COLO829 (cell line): ENCODE measurements at regions not wholly inside any gene's neighbourhood (a gene's known extent, or its start where the extent isn't known, plus 50 kb on each side); places are given as distances from the start of the nearest gene placed in this dataset.
"Not testable (repeated sequence)": the region's sequence is repeated elsewhere in the genome, so short reads cannot be mapped to it uniquely, and the experiment has no call there.

ENCODE experiments used
- DNase-seq: peaks from one replicate; pipeline ENCODE4 v3.0.0; 2012; ENCODE audit warnings: low spot score

DNA sequence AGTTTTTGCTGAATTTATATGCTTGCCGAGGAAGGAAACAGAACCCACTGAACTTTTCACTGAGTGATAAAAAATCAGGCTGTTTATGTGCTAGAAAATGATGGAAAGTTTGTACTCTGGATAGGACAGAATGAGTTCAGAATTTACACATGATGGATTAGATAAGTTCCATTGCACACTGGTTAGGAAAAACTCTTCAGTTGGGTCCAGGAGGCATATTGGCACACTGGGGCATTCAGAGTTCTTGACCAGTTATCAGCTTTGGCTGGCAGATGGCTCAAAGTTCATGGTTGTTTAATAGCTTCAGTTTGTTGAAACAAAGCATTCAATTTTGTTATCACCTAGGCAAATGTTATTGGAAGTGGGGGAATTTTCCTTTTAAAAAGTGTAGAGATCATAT lies 613.3 kb upstream of the SYNCRIP start:
- DNase-seq, result no peak

DNA sequence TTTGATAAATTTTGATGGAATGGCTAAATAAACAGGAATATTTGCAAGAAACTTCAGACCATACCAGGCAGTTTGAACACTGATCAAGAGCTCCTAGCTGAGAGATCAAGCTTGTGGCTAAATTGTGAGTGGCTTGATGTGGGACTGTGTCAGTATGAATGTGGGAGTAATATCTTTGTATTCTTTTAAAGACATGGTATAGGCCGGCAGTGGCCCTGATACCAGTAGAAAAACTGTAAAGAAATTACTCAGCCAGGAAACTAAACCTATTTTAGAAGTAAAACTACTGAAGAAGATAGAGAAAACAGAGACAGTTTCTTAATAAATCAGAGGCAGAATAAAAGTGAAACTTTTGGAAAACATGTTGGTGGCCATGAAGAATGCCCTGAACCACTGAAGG lies 608.4 kb upstream of the SYNCRIP start:
- no peak for DNase-seq

DNA sequence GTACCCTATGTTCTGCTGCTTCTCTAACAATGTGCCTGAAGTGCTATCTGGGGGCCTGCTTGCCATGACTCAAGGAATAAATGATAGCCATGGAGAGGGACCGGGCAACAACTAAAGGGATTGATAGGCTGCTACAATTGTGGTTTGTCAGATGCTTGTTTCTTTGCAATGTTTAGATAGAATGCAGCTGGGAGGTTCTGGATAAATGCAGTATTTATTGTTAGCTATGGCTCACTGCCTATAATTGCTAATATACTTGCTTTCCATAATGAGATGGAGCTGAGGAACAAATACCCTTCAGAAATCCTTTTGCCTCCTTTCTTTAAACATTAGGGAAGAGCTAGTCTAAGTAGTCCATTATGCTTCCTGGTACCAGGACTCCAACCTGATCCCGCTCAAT lies 575.2 kb upstream of the SYNCRIP start:
- no peak for DNase-seq

DNA sequence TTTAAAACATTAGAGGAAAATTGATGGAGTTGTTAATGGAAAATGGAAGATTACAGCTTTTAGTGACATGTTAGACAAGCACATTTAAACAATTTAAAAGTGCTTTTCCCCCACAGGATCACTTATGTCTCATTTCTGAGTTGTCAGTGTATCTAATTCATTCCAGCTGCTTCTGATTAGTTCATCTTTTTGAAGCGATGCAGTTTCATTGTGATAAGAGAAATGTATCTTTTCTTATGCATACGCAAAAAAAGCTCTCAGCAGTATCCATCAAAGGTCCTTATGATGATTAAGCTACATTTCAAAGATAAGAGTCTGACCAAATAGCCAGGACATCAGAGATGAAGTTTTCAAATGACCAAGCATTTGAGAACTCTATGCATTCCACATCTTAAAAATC lies 572.6 kb upstream of the SYNCRIP start:
- no peak for DNase-seq

DNA sequence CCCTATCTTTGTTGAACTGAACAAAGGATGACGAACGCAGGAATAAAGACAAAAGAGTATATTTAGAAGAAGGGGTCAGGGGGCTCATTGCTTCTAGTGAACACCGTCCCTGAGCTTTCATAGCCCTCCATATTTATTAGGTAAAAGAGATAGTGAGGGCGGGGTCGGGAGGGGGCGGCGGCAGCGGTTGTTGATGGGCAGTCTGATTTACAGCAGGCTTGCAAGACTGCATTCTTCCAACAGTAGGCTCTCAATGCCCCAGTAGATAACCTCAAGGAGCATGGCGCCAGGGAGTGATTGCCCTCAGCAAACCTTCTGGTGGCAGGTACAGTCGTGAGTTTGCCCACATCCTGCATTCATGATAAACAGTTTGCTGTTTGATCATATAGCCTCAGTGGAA lies 563.3 kb upstream of the SYNCRIP start:
- DNase-seq, result no peak

DNA sequence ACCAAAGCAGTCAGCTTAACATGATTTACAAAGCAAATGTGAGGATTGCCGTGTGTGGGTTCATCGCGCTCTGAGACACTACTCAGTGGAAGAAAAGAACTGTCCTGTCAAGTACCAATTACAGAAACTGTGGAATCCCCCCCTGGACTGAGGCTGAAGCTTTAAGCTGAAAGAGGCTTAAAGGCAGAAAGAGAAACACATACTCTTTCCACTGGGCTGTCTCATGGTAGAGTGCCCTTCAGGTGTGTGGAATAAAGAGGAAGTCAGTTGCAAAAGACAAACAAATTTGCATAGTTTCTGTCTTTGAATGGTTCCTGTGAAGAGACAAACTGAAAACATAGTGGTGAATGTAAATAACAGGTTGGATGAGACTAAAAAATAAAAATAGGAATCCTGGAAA lies 560.4 kb upstream of the SYNCRIP start:
- DNase-seq, result no peak

DNA sequence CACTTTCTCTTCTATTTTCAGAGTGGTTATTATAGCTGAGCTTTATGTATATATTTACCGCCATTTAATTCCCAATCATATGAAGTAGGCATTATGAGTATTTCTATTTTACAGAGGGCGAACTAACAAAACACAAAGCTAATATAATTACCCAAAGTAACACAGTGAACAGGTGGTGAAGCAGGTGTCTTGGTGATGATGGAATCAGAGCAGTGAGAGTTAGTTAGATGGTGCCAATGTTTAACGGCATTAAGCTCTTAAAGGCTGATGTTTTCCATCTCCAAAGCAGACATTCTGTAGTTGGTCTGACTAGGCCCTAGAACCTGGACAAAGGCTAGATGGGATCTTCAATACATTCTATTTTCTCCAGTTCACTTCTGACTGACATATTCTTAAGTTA lies 551.1 kb upstream of the SYNCRIP start:
- DNase-seq, result no peak

DNA sequence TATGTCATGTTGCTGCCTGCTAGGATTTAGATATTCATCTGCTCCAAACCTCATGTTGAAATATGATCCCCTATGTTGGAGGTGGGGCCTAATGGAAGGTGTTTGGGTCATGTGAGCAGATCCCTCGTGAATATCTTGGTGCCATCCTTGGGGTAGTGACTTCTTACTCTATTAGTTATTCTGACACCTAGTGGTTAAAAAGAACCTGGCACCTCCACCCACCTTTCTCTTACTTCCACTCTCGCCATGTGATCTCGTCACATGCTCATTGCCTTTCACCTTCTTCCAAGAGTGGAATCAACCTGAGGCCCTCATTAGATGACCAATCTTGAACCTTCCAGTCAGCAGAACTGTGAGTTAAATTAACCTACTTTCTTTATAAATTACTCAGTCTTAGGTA lies 549.4 kb upstream of the SYNCRIP start:
- DNase-seq, result no peak

DNA sequence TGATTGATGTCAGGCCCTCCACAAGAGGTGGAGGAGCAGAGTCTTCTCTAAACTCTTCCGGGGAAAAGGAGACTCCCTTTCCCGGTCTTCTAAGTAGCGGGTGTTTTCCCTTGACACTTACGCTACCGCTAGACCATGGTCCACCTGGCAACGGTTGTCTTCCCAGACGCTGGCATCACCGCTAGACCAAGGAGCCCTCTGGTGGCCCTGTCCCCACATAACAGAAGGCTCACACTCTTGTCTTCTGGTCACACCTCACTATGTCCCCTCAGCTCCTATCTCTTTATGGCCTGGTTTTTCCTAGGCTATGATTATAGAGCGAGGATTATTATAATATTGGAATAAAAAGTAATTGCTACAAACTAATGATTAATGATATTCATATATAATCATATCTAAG lies 532.5 kb upstream of the SYNCRIP start:
- not testable (repeated sequence) for DNase-seq

DNA sequence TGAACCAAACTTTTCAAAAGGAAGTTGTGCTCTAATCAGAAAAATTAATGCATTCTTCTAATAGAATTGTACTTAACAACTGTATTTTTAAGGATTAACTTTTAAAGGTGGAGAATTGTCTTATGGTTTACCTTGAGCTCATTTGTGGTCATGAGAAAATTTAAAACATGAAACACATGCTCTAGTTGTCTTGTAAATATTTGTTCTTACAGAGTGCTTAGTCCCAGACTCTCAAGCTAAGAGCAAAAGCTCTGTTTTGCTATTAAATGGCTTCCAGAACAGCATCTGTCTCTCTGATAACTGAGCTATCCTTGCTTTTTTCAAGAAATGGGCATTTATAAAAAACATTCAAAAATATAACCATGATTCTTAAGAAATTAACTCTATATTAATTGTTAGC lies 512.2 kb upstream of the SYNCRIP start:
- no peak for DNase-seq

DNA sequence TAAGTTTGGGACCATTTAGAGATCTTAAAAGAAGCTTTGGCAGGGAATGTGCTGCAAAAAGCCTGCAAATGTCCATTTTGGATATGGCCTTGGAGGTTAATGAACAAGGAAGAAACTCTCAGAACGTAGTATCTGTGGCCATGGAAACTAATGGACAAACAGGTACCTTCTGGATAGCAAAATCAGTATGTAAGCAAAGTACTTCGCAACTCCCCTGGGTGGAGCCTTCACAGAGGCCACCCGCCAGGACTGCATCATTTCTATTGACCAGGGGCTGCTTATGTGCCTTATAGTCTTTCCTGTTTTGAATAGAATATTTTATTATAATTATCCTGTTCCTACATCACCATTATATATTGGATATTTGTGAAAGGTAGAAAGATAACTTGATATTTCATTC lies 510.8 kb upstream of the SYNCRIP start:
- no peak for DNase-seq

DNA sequence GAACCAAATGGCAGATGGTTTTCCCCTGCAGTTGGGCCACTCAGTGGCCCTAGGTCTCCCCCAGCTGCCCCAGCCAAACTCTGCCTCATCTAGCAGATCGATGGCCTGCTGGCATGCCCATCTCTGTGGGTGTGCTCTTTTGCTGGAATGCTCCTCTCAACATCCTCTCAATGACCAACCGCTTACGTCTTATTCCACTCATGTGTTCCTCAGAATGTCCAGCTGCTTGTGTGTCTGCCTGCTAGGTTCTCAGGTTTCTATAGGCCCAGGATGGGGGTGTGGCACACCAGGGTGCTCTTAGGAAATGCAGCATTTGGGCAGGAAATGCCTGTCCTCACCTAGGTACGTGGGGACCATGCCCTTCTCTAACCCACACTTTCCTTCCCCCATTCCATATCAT lies 509.9 kb upstream of the SYNCRIP start:
- DNase-seq, result no peak

DNA sequence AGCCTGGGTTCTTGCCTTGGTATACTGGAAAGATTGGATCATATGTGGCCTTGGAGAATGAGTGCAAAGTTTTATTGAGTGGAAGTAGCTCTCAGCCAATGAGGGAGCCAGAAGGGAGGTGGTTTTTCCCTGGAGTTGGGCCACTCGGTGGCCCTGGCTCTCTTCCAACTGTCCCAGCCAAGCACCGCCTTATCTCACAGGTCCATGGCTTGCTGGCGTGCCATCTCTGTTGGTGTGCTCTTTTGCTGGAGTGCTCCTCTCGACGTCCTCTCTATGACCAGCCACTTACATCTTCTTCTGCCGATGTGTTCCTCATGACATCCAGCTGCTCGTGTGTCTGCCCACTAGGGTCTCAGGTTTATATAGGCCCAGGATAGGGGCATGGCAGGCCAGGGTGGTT lies 505.9 kb upstream of the SYNCRIP start:
- DNase-seq, result no peak

DNA sequence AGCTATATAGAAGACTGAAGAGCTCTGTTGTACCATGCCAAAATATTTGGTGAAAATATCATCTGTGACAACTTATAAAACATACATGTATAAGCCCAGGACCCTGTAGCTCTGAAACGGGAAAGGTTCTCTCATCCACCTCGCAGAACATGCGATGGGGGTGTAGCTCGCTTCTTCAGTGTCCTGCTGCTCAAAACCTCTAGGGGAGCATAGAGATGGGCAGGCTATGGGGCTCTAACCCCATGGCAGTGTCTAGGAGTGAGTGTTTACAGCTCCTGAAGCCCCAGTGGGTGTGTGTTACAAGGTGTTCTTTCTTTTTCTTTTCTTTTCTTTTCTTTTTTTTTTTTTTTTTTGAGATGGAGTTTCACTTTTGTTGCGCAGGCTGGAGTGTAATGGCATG lies 505.2 kb upstream of the SYNCRIP start:
- no peak for DNase-seq

DNA sequence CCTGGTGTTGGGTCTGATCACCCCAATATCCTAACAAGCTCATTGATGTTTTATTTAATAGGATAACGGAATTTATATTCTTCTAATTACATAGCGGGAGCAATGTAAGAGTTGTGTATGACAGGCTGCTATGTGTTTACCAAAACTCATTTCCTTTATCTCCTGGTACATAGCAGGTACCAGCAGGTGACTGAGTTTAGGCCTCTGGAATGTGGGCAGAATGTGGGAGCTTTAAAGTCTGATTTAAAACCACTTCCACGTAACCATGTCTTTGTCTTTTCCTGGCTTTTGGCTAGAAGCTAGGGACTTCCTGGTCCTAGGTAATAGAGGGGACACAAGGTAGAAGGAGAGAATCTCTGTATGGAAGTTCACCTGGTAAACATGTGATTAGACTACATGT lies 504.6 kb upstream of the SYNCRIP start:
- DNase-seq, result no peak

DNA sequence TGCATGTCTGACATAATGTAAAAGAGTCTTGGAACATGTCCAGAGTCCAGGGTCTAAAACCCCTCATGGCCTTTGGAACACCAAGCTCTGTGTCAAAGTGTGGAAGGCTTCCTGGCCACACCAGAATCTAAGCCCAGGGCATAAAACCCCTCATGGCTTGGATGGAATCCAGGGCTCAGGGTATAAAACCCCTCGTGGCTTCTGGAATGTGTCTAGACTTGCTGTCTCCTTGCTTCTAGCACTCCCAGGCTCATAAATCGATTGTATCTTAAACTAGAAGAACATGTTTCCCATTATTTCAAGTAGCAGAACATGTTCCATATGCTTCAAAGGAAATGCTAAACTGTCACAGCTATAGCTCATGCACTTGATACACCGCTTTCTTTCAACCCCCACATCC lies 504.1 kb upstream of the SYNCRIP start:
- not testable (repeated sequence) for DNase-seq

DNA sequence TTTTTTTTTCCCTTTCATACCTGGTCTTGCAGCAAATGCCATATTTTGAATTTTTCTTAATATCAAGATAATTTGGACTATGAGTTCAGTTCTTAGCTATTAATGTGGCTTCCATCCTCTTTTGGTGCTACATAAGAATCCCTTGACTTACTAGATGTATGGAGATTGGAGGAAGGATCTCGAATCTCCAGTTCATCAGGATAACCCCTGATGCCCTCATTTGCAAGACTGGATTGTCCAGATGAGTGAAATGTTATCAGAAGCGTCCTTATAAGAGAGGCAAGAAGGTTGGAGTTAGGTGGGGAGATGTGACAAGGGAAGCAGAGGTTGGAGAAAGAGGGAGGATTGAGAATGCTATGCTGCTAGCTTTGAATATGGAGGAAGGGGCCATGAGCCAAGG lies 499.6 kb upstream of the SYNCRIP start:
- no peak for DNase-seq

DNA sequence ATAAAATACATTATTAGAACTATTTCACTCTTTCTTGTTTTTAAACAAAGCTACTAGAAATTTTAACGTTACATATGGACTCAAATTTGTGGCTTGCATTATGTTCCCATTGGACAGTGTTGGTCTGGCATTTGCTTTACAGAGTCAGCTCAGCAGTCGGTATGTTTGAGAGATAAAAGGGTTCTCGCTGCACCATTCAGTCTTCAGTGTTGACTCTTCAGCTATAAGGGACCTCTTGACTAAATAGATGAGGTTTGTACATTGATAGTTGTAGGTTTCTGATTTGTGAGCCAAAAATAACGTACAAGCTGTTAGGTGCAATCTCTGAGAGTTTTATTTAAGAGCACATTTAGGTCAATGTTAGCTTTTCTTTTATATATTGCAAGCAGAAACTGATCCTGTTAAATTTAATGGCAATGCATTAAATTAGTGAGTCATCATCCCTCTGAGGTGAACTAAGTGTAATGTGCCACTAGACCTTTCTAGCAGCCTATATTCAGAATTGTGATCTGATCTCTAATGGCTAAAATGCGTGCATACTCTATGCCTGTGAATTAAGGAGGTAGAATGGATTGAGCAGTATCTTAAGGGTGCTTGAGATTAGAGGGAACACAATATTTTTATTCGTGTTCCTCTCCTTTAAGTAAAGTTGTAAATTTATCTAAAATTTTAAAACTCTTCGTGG lies 485.6 kb upstream of the SYNCRIP start:
- DNase-seq, result no peak

DNA sequence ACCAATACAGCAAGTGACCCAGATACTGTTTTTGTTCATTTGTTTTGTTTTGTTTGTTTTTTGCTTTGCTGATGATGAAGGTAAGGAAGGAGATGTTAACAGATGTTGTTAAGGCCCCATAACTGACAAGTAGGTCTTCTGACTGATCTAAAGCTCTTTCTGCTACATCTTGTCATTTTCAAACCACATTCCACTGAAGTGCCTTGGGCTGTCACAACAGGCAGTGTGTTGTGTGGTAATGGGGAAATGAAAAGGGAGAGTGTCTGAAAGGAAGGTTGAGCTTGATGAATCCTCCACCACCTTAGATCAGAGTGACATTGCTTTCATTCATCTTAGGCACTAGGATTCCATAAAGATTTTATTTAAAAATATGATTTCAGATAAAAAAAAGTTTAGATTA lies 479.4 kb upstream of the SYNCRIP start:
- DNase-seq, result no peak

DNA sequence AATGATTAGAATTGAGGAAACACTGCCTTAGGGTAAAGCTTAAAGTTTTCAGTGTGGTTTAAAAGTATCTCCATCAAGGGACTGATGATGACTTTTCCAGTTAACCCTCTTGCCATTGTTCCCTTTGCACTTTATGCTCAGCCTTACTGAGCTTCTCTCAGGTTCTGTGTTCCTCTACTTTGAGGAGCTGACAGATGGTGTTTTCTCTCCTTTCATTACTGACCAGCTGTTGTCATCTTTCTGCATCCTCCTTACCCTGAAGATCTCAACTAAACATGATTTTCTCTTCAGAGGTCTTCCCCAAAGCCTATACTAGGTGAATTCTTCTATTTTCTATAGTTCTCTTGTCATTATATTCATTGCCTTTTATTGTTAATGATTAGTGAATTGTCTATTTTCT lies 475.6 kb upstream of the SYNCRIP start:
- DNase-seq, result no peak

DNA sequence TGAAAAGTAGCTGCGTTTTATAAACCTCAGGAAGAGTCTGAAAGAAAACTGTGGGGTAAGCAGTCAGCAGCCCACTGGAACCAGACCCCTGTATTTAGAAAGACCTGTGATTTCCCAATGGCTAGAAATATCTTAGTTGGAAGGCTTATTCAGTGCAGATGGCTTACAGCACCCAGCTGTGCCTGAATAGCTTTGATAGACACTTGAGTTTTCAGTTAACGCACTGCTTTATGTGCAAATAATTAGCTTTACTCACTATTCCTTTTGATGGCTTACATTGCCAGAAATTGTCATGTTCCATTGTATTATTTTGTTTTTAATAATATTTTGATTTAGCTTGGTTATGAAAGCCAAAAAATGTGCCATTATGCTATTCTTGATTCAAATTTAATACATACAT lies 465.3 kb upstream of the SYNCRIP start:
- DNase-seq, result no peak

DNA sequence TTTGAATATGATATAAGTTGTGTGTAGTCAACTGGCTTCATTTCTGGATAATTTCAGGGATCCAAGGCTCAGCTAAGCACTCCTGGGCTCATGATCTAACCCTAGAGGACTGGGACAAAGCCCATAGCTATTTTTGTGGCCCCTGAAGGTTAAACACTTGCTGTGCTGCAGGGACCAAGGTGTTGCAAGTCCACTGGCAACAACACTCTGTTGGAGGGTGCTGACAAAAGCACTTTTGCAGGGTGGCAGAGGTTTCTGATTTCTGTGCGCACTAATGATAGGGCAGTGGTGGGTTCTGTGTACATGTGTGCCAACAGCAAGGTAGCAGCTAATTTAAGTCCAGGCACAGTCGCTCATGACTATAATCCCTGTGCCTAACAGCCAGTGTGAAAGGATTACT lies 445.3 kb upstream of the SYNCRIP start:
- no peak for DNase-seq

DNA sequence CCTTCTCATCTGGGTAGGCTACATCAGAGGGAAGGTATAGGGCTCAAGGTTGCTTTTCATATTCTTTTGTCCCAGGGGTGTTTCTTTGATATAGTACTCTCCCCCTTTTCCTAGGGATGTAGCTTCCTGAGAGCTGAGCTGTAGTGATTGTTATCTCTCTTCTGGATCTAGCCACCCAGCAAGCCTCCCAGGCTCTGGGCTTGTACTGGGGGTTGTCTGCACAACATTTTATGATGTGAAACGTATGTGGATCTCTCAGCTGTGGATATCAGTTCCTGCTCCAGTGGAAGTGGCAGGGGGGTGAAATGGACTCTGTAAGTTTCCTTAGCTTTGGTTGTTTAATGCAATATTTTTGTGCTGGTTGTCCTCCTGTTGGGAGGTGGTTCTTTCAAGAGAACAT lies 437.3 kb upstream of the SYNCRIP start:
- no peak for DNase-seq

DNA sequence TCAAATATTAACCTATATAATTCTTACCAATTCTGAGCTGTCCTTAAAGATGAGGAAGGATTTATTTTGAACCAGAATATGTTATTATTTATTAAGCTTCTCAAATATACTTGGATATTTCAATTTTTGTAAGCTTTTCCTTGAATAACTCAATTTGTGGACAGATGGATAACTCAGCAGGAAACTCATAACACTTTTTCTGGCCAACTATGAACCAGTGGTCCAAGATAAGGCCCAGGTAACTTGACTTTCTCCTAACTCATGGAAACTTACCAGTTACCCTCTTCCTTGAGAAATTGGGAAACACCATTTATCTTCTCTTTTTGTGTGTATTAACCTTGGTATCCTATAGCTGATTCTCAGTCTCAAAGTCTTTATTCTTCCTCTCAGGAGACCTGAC lies 427.5 kb upstream of the SYNCRIP start:
- no peak for DNase-seq

DNA sequence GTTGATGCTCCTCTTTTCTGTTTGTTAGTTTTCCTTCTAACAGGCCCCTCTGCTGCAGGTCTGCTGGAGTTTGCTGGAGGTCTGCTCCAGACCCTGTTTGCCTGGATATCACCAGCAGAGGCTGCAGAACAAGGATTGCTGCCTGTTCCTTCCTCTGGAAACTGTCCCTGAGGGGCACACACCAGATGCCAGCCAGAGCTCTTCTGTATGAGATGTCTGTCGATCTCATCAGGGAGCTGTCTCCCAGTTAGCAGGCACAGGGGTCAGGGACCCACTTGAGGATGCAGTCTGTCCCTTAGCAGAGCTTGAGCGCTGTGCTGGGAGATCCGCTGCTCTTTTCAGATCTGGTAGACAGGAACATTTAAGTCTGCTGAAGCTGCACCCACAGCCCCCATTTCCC lies 422.3 kb upstream of the SYNCRIP start:
- DNase-seq, result not testable (repeated sequence)
